Adrenal gland (tissue), 9 donors: ENCODE measurements at regions not wholly inside any gene's neighbourhood (a gene's known extent, or its start where the extent isn't known, plus 50 kb on each side); places are given as distances from the start of the nearest gene placed in this dataset.
"Not testable (repeated sequence)": the region's sequence is repeated elsewhere in the genome, so short reads cannot be mapped to it uniquely, and the experiment has no call there.

ENCODE experiments used
- DNase-seq, 7 donors: peaks; one replicate each; pipeline ENCODE4 v3.0.0-alpha.2; 2019 to 2020
- H3K27ac ChIP-seq, 5 donors: fragments of 200-600 bp; sonication (generic) in 4 of 5; 1 replicate in 3 of 5; 2 replicates in 2 of 5; pipeline versions ENCODE4 v1.5.1 to v1.8.0; 2016 to 2020; ENCODE audit warnings: mild to moderate bottlenecking in 1 of 5
- H3K27me3 ChIP-seq: fragments of 200-600 bp; 2 replicates; pipeline ENCODE4 v1.8.0; 2021
- H3K36me3 ChIP-seq, 2 donors: fragments of 200-600 bp; replicated peaks in 1 of 2; 1 replicate in 1 of 2; 2 replicates in 1 of 2; pipeline versions ENCODE4 v1.5.1 to v1.8.0; 2018 to 2022
- H3K4me1 ChIP-seq, 2 donors: fragments of 200-600 bp; replicated peaks in 1 of 2; 1 replicate in 1 of 2; 2 replicates in 1 of 2; pipeline versions ENCODE4 v1.5.1 to v1.8.0; 2018 to 2021
- H3K4me3 ChIP-seq, 4 donors: fragments of 200-600 bp; sonication (generic) in 3 of 4; one replicate each; pipeline ENCODE4 v1.5.1; 2016 to 2018
- H3K9me3 ChIP-seq, 3 donors: fragments of 200-600 bp; sonication (generic) in 1 of 3; replicated peaks in 1 of 3; 1 replicate in 2 of 3; 2 replicates in 1 of 3; pipeline versions ENCODE4 v1.5.1 to v1.8.0; 2016 to 2021
- POLR2A ChIP-seq, 2 donors: fragments of 450-650 bp; IDR thresholded peaks; one replicate each; pipeline ENCODE4 v1.6.1; 2017; ENCODE audit warnings: antibody characterized with exemption in 2 of 2, mild to moderate bottlenecking in 2 of 2, moderate library complexity in 1 of 2
- WGBS, 4 donors: extraction: QIAGEN DNeasy Blood & Tissue Kit in 2 of 4; methylation state at CpG; one replicate each; pipeline versions ENCODE4 v1.1.5 to v1.1.7; 2013 to 2017; 5-methylcytosine and 5-hydroxymethylcytosine counted together
- intact Hi-C, 2 donors: fragments of 100-400 bp; cut with DNase I; formaldehyde crosslinking; loops; one replicate each; pipeline versions ENCODE4 v1.14.1 to v1.15.0; 2022 to 2023
- TF ChIP-seq, protein P1 (sequence below), 6 experiments: fragments of 450-650 bp in 4 of 6; fragments of 200-600 bp in 2 of 6; sonication (generic) in 1 of 6; IDR thresholded peaks; 1 replicate in 5 of 6; 2 replicates in 1 of 6; pipeline versions ENCODE4 v1.5.1 to v1.8.0; 2016 to 2021; ENCODE audit warnings: antibody characterized with exemption in 6 of 6, mild to moderate bottlenecking in 2 of 6, moderate library complexity in 1 of 6
- donor health status: healthy with polysubstance abuse.
- donor health status: Bipolar disorder and iron deficiency.
- donor health status: DM: yes; HTN: yes; CAD: no.
- donor health status: DM: no; HTN: no; CAD: no.
- donor health status: DM: no; HTN: no; CAD: no.

DNA sequence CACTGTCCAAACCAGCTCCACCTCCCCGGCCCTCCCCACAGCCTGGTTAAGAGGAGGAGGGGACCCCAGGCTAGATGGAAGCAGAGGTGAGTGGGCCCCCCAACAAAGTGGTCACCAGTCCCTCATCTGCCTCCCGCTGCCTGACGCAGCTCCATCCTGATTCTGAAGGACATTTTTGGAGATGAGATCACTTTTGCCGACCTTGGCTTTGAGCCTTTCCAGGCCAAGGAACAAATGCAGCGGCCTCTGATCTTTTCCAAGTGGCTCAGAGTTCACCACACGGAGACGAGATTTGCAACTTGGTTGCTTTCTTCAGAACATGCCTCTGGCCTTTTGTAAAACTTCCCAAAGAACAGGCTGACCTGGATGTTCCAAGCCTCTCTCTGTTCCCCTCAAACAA lies 223.1 kb downstream of the NPHP4 start:
- intact Hi-C loops: no loop called here
- WGBS, 4 donors: 8 to 42% (median 38%) methylated on average over 5 to 7 of the region's 7 CpGs
- peak in 5 of 7 donors; percentile 34 to 47 (median 39) for DNase-seq
- H3K4me1 ChIP-seq: peaks cover 7 to 14% of the 10 kb centered on the region in 2 donors
- H3K27ac ChIP-seq: peak overlapping the region in 2 of 5 donors; percentile 32 to 78
- H3K4me3 ChIP-seq: no peak overlapping the region
- H3K9me3 ChIP-seq: no peaks in the 10 kb centered on the region
- no peaks in the 10 kb centered on the region for H3K27me3 ChIP-seq
- no peak for TF ChIP-seq POLR2A (IDR thresholded peaks at IDR 0.05)
- TF ChIP-seq, protein P1, sequence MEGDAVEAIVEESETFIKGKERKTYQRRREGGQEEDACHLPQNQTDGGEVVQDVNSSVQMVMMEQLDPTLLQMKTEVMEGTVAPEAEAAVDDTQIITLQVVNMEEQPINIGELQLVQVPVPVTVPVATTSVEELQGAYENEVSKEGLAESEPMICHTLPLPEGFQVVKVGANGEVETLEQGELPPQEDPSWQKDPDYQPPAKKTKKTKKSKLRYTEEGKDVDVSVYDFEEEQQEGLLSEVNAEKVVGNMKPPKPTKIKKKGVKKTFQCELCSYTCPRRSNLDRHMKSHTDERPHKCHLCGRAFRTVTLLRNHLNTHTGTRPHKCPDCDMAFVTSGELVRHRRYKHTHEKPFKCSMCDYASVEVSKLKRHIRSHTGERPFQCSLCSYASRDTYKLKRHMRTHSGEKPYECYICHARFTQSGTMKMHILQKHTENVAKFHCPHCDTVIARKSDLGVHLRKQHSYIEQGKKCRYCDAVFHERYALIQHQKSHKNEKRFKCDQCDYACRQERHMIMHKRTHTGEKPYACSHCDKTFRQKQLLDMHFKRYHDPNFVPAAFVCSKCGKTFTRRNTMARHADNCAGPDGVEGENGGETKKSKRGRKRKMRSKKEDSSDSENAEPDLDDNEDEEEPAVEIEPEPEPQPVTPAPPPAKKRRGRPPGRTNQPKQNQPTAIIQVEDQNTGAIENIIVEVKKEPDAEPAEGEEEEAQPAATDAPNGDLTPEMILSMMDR (IDR thresholded peaks at IDR 0.05): no peak
- no peaks in the 10 kb centered on the region for H3K36me3 ChIP-seq

DNA sequence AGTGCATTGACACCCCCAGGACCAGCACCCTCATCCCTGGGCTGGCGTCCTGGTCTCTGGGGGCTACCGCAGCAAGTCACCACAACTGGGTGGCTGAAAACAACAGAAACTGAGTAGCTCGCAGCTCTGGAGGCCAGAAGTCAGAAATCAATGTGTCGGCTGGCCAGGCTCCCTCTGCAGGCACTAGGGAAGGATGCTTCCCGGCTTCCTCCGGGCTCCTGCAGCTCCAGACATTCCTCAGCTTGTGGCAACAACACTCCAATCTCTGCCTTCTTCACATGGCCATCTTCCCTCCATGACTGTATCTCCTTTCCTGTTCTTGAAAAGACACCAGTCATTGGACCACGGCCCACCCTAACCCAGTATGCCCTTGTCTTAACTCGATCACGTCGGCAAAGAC lies 224.2 kb downstream of the NPHP4 start:
- TF ChIP-seq, protein P1 (IDR thresholded peaks at IDR 0.05): no peak
- TF ChIP-seq POLR2A (IDR thresholded peaks at IDR 0.05): no peak
- Histone ChIP-seq H3K9me3 (no peaks in the 10 kb centered on the region), H3K36me3 (no peaks in the 10 kb centered on the region), H3K27ac (no peak overlapping the region), H3K27me3 (no peaks in the 10 kb centered on the region), H3K4me1 (peaks cover 7 to 14% of the 10 kb centered on the region in 2 donors), H3K4me3 (no peak overlapping the region)
- no peak for DNase-seq
- 81 to 87% (median 85%) methylated on average over 10 of the region's 10 CpGs for WGBS, 4 donors
- intact Hi-C loops: no loop called here

DNA sequence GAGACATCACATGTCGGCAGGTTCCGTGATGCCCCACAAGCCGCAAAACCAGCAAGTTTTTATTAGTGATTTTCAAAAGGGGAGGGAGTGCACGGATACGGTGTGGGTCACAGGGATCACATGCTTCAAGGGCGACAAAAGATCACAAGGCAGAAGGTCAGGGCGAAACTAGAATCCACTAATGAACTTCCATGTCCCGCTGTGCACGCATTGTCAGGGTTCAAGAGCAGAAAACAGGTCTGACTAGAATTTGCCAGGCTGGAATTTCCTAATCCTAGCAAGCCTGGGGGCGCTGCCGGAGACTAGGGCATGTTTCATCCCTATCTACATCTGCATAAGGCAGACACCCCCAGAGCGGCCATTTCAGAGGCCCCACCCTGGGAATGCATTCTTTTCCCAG lies 225.2 kb downstream of the NPHP4 start:
- H3K36me3 ChIP-seq, intact Hi-C loops, H3K4me3 ChIP-seq, DNase-seq, H3K27me3 ChIP-seq, H3K9me3 ChIP-seq, H3K27ac ChIP-seq: not testable (repeated sequence)
- 72 to 87% (median 79%) methylated on average over 12 of the region's 12 CpGs for WGBS, 4 donors
- peaks cover 7 to 14% of the 10 kb centered on the region in 2 donors for H3K4me1 ChIP-seq

DNA sequence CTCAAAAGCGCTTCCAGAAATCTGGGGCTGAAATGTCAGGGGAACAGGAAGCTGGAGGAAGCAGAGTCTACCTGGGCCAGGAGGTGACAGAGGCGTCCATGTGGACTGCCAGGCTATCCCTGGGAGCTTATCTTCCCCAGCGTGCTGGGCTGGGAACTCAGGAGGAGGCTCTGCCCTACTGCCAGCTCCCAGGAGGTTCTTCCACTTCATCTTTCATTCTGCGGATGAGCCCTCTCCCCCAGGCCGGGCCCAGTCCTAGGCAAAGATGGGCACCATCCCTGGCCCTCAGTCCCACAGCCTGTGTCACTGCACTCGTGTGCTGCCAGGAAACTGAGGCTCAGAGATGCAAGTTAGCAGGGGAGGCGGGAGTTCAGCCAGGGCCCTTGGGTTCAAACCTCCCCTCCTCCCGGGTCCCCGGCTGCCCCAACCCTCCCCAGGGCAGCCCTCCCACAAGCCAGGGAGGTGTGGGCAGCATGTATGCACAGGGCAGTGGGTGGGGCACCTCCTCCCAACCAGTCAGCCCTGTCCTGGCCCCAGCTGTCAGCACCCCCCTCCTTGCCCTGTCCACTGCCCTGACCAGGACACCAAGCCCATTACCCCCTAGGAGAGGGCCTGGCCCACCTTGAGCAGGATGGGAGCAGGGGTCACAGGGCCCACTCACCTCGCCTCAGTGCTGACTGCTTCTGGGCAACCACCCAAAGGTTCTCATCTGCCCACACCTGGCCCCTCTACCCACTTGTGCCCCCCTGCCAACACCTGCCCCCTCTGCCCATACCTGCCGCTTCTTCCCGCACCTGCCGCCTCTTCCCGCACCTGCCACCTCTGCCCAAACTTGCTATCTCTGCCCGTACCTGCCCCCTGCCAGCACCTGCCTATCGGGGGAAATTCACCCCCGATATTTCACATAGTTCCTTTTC lies 226.0 kb downstream of the NPHP4 start:
- no peaks in the 10 kb centered on the region for H3K36me3 ChIP-seq
- no peaks in the 10 kb centered on the region for H3K9me3 ChIP-seq
- H3K27ac ChIP-seq: no peak overlapping the region
- no peaks in the 10 kb centered on the region for H3K27me3 ChIP-seq
- H3K4me3 ChIP-seq: no peak overlapping the region
- intact Hi-C loops: no loop called here
- TF ChIP-seq, protein P1 (IDR thresholded peaks at IDR 0.05): no peak
- no peak for TF ChIP-seq POLR2A (IDR thresholded peaks at IDR 0.05)
- peaks cover 7 to 11% of the 10 kb centered on the region in 2 donors for H3K4me1 ChIP-seq
- WGBS, 4 donors: 74 to 84% (median 81%) methylated on average over 13 to 17 of the region's 17 CpGs
- no peak for DNase-seq
